GM23338 (cell line): ENCODE measurements at regions not wholly inside any gene's neighbourhood (a gene's known extent, or its start where the extent isn't known, plus 50 kb on each side); places are given as distances from the start of the nearest gene placed in this dataset.

Experiments
- ATAC-seq: fragments of 200-7000 bp; cut with Tn5 transposase; 3 replicates; pipeline ENCODE4 v1.9.1; 2020
- DNase-seq: peaks from one replicate; pipeline ENCODE4 v3.0.0-alpha.2; 2015; ENCODE audit warnings: low spot score
- H2AFZ ChIP-seq: fragments of 200-600 bp; sonication (generic); 2 replicates; pipeline ENCODE4 v1.8.0; 2016; ENCODE audit warnings: antibody characterized with exemption, mild to moderate bottlenecking, moderate library complexity
- H3F3A ChIP-seq: fragments of 200-600 bp; sonication (generic); replicated peaks from 2 replicates; pipeline ENCODE4 v1.8.0; 2017; ENCODE audit warnings: antibody characterized with exemption, mixed run types, low read depth
- H3K27ac ChIP-seq: fragments of 200-600 bp; sonication (generic); 2 replicates; pipeline ENCODE4 v1.6.1; 2016; ENCODE audit warnings: low read depth
- H3K27me3 ChIP-seq: fragments of 200-600 bp; sonication (generic); 2 replicates; pipeline ENCODE4 v1.8.0; 2016; ENCODE audit warnings: mild to moderate bottlenecking, mixed run types, moderate library complexity; ENCODE audit not compliant: insufficient read depth
- H3K36me3 ChIP-seq: fragments of 200-600 bp; sonication (generic); 2 replicates; pipeline ENCODE4 v1.8.0; 2016; ENCODE audit warnings: mild to moderate bottlenecking; ENCODE audit not compliant: insufficient read depth
- H3K4me1 ChIP-seq: fragments of 200-600 bp; sonication (generic); 2 replicates; pipeline ENCODE4 v1.8.0; 2016; ENCODE audit warnings: mild to moderate bottlenecking, moderate library complexity; ENCODE audit not compliant: insufficient read depth
- H3K4me2 ChIP-seq: fragments of 200-600 bp; sonication (generic); 2 replicates; pipeline ENCODE4 v1.7.1; 2017; ENCODE audit warnings: mixed run types
- H3K4me3 ChIP-seq: fragments of 200-600 bp; sonication (generic); 2 replicates; pipeline ENCODE4 v1.6.1; 2016; ENCODE audit warnings: mixed run types
- H3K79me2 ChIP-seq: fragments of 200-600 bp; sonication (generic); replicated peaks from 2 replicates; pipeline ENCODE4 v1.8.0; 2017; ENCODE audit warnings: mild to moderate bottlenecking; ENCODE audit not compliant: insufficient read depth
- H3K9me2 ChIP-seq: fragments of 200-600 bp; sonication (generic); 2 replicates; pipeline ENCODE4 v1.8.0; 2017; ENCODE audit not compliant: insufficient read depth
- H4K20me1 ChIP-seq: fragments of 200-600 bp; sonication (generic); replicated peaks from 2 replicates; pipeline ENCODE4 v1.8.0; 2017; ENCODE audit warnings: mild to moderate bottlenecking; ENCODE audit not compliant: insufficient read depth
- H3K27ac Mint-ChIP-seq: 2 replicates; pipeline ENCODE4 v1.8.0; 2020; ENCODE audit warnings: inconsistent platforms, mild to moderate bottlenecking, moderate library complexity, mixed read lengths
- H3K27me3 Mint-ChIP-seq: 3 replicates; pipeline ENCODE4 v1.8.0; 2022; ENCODE audit warnings: low read depth, mild to moderate bottlenecking, moderate library complexity, mixed read lengths, inconsistent platforms; ENCODE audit not compliant: insufficient read depth, poor library complexity
- H3K36me3 Mint-ChIP-seq: 3 replicates; pipeline ENCODE4 v1.8.0; 2021; ENCODE audit warnings: low read depth, mild to moderate bottlenecking, inconsistent platforms, moderate library complexity, mixed read lengths
- H3K4me1 Mint-ChIP-seq: 3 replicates; pipeline ENCODE4 v1.8.0; 2020; ENCODE audit warnings: mild to moderate bottlenecking, inconsistent platforms, mixed read lengths
- H3K4me3 Mint-ChIP-seq: 3 replicates; pipeline ENCODE4 v1.8.0; 2021; ENCODE audit warnings: moderate library complexity, mild to moderate bottlenecking, inconsistent platforms, mixed read lengths
- H3K9me3 Mint-ChIP-seq: 3 replicates; pipeline ENCODE4 v1.8.0; 2020; ENCODE audit warnings: moderate library complexity, mild to moderate bottlenecking, inconsistent platforms, mixed read lengths
- EZH2 ChIP-seq: fragments of 200-600 bp; sonication (generic); IDR thresholded peaks from one replicate; pipeline ENCODE4 v1.8.0; 2017; ENCODE audit warnings: antibody characterized with exemption, mild to moderate bottlenecking, low read depth; ENCODE audit not compliant: unreplicated experiment
- EZH2phosphoT487 ChIP-seq: fragments of 200-600 bp; sonication (generic); IDR thresholded peaks from one replicate; pipeline ENCODE4 v1.8.1; 2018; ENCODE audit warnings: antibody characterized with exemption; ENCODE audit not compliant: unreplicated experiment
- JUNB ChIP-seq: IDR thresholded peaks from one replicate; pipeline ENCODE4 v1.6.1; 2016; ENCODE audit warnings: antibody characterized with exemption; ENCODE audit not compliant: unreplicated experiment
- POLR2AphosphoS5 ChIP-seq: IDR thresholded peaks from 2 replicates; pipeline ENCODE4 v1.6.1; 2016; ENCODE audit warnings: antibody characterized with exemption, low read depth
- ZNF331 ChIP-seq: fragments of 250-450 bp; sonication (Bioruptor Pico); IDR thresholded peaks from 2 replicates; pipeline ENCODE4 v1.5.0; 2020; ENCODE audit warnings: low read depth, mild to moderate bottlenecking, moderate library complexity
- TF ChIP-seq, protein P1 (sequence below), 2 experiments: fragments of 200-600 bp in 1 of 2; sonication (generic) in 1 of 2; conservative IDR thresholded peaks; 2 replicates each; pipeline versions ENCODE4 v1.5.1 to v1.6.1; 2016 to 2017; ENCODE audit warnings: antibody characterized with exemption in 2 of 2, low read depth in 2 of 2, mild to moderate bottlenecking in 2 of 2, moderate library complexity in 1 of 2
- TF ChIP-seq, protein P2 (sequence below): IDR thresholded peaks from 2 replicates; pipeline ENCODE4 v1.6.1; 2016; ENCODE audit warnings: antibody characterized with exemption

DNA sequence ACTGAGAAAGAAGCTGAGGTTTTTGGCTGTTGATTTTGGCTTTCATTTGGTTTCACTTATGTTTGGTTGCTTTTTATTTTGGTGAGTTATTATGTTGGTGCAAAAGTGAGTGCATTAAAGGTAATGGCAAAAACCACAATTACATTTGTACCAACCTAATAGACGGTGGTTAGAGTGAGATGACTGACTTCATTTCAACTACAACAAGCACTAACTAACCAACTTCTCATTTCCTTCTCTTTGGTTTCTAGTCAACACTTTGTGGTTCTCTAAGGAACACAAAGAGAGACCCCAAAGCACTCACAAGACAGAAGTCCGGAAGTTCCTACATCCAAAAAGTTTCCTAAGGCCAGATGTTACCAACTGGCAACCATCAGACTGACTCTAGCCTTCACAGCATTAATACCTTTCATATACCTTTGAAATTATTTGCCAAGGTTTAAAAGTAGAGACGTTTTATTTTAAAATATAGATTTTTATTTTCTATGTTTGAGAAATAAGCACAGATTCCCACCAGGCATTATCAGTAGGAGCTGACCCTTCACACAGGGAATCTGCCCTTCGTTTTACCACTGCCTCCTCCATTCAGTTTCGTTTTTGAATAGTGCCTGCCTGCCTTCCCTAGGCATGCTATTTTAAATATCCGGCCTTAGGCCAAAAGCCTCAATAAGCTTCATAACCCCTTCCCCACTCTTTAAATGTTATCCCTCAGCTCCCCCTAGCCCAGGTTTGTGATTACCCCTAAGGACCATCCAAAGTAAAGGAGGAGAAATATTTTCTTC lies 301.1 kb upstream of the PTGER4 start:
- Histone ChIP-seq H3K27me3 (no peaks in the 10 kb centered on the region), H3K36me3 (no peaks in the 10 kb centered on the region), H3F3A (no peaks in the 10 kb centered on the region), H3K79me2 (no peaks in the 10 kb centered on the region), H3K4me2 (no peak overlapping the region), H3K27ac (no peak overlapping the region), H3K4me3 (no peak overlapping the region), H3K4me1 (no peaks in the 10 kb centered on the region), H4K20me1 (no peaks in the 10 kb centered on the region), H3K9me2 (no peaks in the 10 kb centered on the region), H2AFZ (0 out of 2 replicates have a peak overlapping the region, but pooled peaks have one; percentile 18)
- ATAC-seq: no peak
- Mint-ChIP-seq H3K27me3 (no peaks in the 10 kb centered on the region), H3K36me3 (no peaks in the 10 kb centered on the region), H3K4me1 (no peaks in the 10 kb centered on the region), H3K9me3 (no peaks in the 10 kb centered on the region), H3K4me3 (no peak overlapping the region), H3K27ac (no peak overlapping the region)
- TF ChIP-seq, protein P1, sequence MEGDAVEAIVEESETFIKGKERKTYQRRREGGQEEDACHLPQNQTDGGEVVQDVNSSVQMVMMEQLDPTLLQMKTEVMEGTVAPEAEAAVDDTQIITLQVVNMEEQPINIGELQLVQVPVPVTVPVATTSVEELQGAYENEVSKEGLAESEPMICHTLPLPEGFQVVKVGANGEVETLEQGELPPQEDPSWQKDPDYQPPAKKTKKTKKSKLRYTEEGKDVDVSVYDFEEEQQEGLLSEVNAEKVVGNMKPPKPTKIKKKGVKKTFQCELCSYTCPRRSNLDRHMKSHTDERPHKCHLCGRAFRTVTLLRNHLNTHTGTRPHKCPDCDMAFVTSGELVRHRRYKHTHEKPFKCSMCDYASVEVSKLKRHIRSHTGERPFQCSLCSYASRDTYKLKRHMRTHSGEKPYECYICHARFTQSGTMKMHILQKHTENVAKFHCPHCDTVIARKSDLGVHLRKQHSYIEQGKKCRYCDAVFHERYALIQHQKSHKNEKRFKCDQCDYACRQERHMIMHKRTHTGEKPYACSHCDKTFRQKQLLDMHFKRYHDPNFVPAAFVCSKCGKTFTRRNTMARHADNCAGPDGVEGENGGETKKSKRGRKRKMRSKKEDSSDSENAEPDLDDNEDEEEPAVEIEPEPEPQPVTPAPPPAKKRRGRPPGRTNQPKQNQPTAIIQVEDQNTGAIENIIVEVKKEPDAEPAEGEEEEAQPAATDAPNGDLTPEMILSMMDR (conservative IDR thresholded peaks at IDR 0.05; ENCODE audit: low read depth in 2 of 2): peak in 1 of 2 experiments; percentile 13; a peak in 1 of 4 replicates
- TF ChIP-seq, protein P2, sequence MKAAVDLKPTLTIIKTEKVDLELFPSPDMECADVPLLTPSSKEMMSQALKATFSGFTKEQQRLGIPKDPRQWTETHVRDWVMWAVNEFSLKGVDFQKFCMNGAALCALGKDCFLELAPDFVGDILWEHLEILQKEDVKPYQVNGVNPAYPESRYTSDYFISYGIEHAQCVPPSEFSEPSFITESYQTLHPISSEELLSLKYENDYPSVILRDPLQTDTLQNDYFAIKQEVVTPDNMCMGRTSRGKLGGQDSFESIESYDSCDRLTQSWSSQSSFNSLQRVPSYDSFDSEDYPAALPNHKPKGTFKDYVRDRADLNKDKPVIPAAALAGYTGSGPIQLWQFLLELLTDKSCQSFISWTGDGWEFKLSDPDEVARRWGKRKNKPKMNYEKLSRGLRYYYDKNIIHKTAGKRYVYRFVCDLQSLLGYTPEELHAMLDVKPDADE: no peak
- no peak for TF ChIP-seq EZH2phosphoT487
- DNase-seq: no peak

- H3K36me3 ChIP-seq: no peaks in the 10 kb centered on the region
- H3K4me2 ChIP-seq: no peak overlapping the region
- H3K79me2 ChIP-seq: no peaks in the 10 kb centered on the region
- no peak for ATAC-seq
- H4K20me1 ChIP-seq: no peaks in the 10 kb centered on the region
- TF ChIP-seq EZH2phosphoT487 (no peak), POLR2AphosphoS5 (no peak)
- no peaks in the 10 kb centered on the region for H3K9me3 Mint-ChIP-seq
- no peaks in the 10 kb centered on the region for H3K27me3 Mint-ChIP-seq
- no peaks in the 10 kb centered on the region for H3K4me1 Mint-ChIP-seq
- no peaks in the 10 kb centered on the region for H3K27me3 ChIP-seq
- no peaks in the 10 kb centered on the region for H3K9me2 ChIP-seq
- no peak overlapping the region for H3K27ac Mint-ChIP-seq
- no peak overlapping the region for H3K27ac ChIP-seq
- no peaks in the 10 kb centered on the region for H3F3A ChIP-seq
- H3K4me3 ChIP-seq: no peak overlapping the region
- no peak for DNase-seq
- no peaks in the 10 kb centered on the region for H3K4me1 ChIP-seq
- no peak overlapping the region for H3K4me3 Mint-ChIP-seq
- no peaks in the 10 kb centered on the region for H3K36me3 Mint-ChIP-seq
- no peak overlapping the region for H2AFZ ChIP-seq
These were observed 303.1 kb upstream of the PTGER4 start for GRCh38 chr5:40376566-40376965.

DNA sequence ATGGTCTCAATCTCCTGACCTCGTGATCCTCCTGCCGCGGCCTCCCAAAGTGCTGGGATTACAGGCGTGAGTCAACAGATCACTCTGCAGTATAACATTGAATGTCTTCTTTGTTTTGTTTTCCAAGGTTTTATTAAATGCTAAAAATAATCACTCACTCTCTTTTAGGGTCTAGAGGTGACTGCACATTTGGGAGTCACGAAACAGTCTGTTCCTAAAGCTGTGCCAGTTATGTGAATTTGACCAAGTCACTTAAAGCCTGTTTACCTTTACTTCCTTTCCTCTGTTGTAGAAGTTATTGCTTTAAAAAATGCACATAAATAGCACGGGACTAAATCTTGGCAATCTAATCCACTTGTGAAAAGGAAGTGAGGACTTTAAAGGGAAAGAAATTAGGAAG lies 304.9 kb upstream of the PTGER4 start:
- no peaks in the 10 kb centered on the region for H3K4me1 Mint-ChIP-seq
- H3K4me2 ChIP-seq: no peak overlapping the region
- H4K20me1 ChIP-seq: no peaks in the 10 kb centered on the region
- no peaks in the 10 kb centered on the region; the same call in 2 of the 3 replicates for H3K9me3 Mint-ChIP-seq
- H3K27me3 ChIP-seq: no peaks in the 10 kb centered on the region
- no peak overlapping the region for H2AFZ ChIP-seq
- DNase-seq: no peak
- no peak overlapping the region for H3K27ac ChIP-seq
- no peak overlapping the region for H3K4me3 ChIP-seq
- H3K79me2 ChIP-seq: no peaks in the 10 kb centered on the region
- no peak for ATAC-seq
- H3K27me3 Mint-ChIP-seq: no peaks in the 10 kb centered on the region
- no peaks in the 10 kb centered on the region for H3K36me3 ChIP-seq
- no peak overlapping the region for H3K4me3 Mint-ChIP-seq
- no peaks in the 10 kb centered on the region for H3K4me1 ChIP-seq
- H3K36me3 Mint-ChIP-seq: no peaks in the 10 kb centered on the region
- H3F3A ChIP-seq: no peaks in the 10 kb centered on the region
- H3K27ac Mint-ChIP-seq: no peak overlapping the region
- H3K9me2 ChIP-seq: no peaks in the 10 kb centered on the region
- TF ChIP-seq ZNF331 (CRISPR knock-in tag) (no peak), JUNB (no peak), EZH2 (no peak)
